ENCODE measurements at regions not wholly inside any gene's neighbourhood (a gene's known extent, or its start where the extent isn't known, plus 50 kb on each side); places are given as distances from the start of the nearest gene placed in this dataset.
A peak's percentile ranks its signal among the peaks of the same experiment; 100 is the strongest.

DNA sequence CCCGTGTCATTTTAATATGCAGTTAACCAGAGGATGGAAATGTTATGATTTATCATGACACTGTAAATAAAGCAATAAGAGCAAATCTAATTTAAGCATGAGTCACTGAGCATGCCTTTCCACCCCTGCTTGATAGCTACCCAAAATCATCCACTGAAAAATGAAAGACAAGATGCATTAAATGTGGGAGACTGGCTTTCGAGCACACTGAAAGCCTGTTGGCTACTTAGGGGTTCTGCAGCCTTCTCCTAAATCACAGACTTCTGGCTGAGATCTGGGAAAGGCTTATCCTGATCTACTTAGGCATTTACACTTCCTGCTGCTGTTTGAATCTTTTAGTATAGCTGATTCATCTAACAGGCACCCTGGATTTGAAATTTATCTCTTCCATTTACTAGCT lies 778.3 kb upstream of the CDH7 start:
- Histone ChIP-seq H3K27ac (ENCODE audit: low read depth, low read length, poor library complexity, severe bottlenecking) (no peak overlapping the region), H3K9me3 (ENCODE audit: low read length) (no peaks in the 10 kb centered on the region), H3K4me3 (ENCODE audit: low read depth, low read length, poor library complexity, severe bottlenecking) (no peak overlapping the region), H3K4me1 (ENCODE audit: insufficient read depth, low read length, poor library complexity, severe bottlenecking) (no peaks in the 10 kb centered on the region), H3K36me3 (ENCODE audit: insufficient read depth, low read length) (no peaks in the 10 kb centered on the region), H4K20me1 (ENCODE audit: insufficient read depth, low read length) (no peaks in the 10 kb centered on the region), H3K79me2 (ENCODE audit: insufficient read depth, low read depth, low read length) (no peaks in the 10 kb centered on the region), H2AFZ (ENCODE audit: low read length) (no peak overlapping the region), H3K9me2 (ENCODE audit: insufficient read depth, low read length) (no peaks in the 10 kb centered on the region), H3K4me2 (ENCODE audit: low read length) (no peak overlapping the region)
- TF ChIP-seq, protein P1, sequence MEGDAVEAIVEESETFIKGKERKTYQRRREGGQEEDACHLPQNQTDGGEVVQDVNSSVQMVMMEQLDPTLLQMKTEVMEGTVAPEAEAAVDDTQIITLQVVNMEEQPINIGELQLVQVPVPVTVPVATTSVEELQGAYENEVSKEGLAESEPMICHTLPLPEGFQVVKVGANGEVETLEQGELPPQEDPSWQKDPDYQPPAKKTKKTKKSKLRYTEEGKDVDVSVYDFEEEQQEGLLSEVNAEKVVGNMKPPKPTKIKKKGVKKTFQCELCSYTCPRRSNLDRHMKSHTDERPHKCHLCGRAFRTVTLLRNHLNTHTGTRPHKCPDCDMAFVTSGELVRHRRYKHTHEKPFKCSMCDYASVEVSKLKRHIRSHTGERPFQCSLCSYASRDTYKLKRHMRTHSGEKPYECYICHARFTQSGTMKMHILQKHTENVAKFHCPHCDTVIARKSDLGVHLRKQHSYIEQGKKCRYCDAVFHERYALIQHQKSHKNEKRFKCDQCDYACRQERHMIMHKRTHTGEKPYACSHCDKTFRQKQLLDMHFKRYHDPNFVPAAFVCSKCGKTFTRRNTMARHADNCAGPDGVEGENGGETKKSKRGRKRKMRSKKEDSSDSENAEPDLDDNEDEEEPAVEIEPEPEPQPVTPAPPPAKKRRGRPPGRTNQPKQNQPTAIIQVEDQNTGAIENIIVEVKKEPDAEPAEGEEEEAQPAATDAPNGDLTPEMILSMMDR (conservative IDR thresholded peaks at IDR 0.05; ENCODE audit: low read length): no peak
- TF ChIP-seq EZH2phosphoT487 (IDR thresholded peaks at IDR 0.05; ENCODE audit: borderline replicate concordance, low read depth, low read length): no peak
- no peak for DNase-seq (ENCODE audit: low spot score)
- POLR2A ChIA-PET: no interaction called here
- CTCF ChIA-PET (ENCODE audit: unreplicated experiment): no interaction called here
- intact Hi-C loops (cut with micrococcal nuclease; ENCODE audit: unreplicated experiment): no loop called here
- no TSS peak for BruUV-seq (replicated peaks)

DNA sequence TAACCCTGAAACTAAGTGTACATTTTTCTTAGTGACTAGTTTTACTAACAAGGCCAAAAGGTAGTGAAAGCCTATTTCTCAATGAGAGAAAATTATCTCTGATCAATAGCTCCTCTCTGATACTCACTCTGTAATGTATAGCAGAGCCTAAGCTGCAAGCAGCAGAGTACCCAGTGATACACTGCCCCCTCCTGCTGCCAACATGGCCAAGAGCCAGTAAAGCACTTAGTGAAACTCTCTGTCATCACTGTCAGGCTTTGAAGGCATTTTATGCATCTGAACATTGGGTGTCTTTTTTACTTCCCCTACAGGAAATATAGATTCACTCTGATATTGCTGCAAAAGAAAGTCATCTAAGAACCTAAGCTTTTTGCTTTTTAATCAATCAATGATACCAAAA lies 784.1 kb upstream of the CDH7 start:
- no TSS peak for BruUV-seq (replicated peaks)
- ChIA-PET POLR2A (no interaction called here), CTCF (ENCODE audit: unreplicated experiment) (no interaction called here)
- intact Hi-C loops (cut with micrococcal nuclease; ENCODE audit: unreplicated experiment): no loop called here
- H3K4me2 ChIP-seq (ENCODE audit: low read length): no peak overlapping the region
- no peak overlapping the region for H3K27ac ChIP-seq (ENCODE audit: low read depth, low read length, poor library complexity, severe bottlenecking)
- no peaks in the 10 kb centered on the region for H3K9me2 ChIP-seq (ENCODE audit: insufficient read depth, low read length)
- no peak for TF ChIP-seq EZH2phosphoT487 (IDR thresholded peaks at IDR 0.05; ENCODE audit: borderline replicate concordance, low read depth, low read length)
- TF ChIP-seq, protein P1 (conservative IDR thresholded peaks at IDR 0.05; ENCODE audit: low read length): 0 out of 2 replicates have a peak, but pooled peaks have one; percentile 18
- H3K4me3 ChIP-seq (ENCODE audit: low read depth, low read length, poor library complexity, severe bottlenecking): no peak overlapping the region
- H4K20me1 ChIP-seq (ENCODE audit: insufficient read depth, low read length): no peaks in the 10 kb centered on the region
- no peaks in the 10 kb centered on the region for H3K79me2 ChIP-seq (ENCODE audit: insufficient read depth, low read depth, low read length)
- H3K36me3 ChIP-seq (ENCODE audit: insufficient read depth, low read length): no peaks in the 10 kb centered on the region
- DNase-seq (ENCODE audit: low spot score): no peak
- no peaks in the 10 kb centered on the region for H3K9me3 ChIP-seq (ENCODE audit: low read length)
- H2AFZ ChIP-seq (ENCODE audit: low read length): no peak overlapping the region
- no peaks in the 10 kb centered on the region for H3K4me1 ChIP-seq (ENCODE audit: insufficient read depth, low read length, poor library complexity, severe bottlenecking)

DNA sequence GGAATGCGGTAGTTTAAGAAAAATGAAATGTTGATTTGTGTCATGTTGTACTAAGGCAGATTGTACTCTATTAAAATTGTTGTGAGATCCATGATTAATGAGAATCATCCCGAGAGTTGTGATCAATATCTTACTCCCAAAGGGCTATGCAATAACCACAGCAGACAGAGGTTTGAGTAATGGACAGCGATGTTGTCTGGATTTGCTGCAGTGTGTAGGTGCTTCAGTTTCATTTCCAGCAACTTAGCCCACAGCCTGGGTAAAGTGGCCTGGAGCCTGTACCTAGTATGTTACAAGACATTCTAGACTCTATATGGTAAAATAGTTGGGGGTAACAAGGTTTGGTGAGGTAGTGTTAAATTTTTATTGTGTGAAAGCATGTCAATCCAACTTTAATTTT lies 794.3 kb upstream of the CDH7 start:
- TF ChIP-seq, protein P1 (conservative IDR thresholded peaks at IDR 0.05; ENCODE audit: low read length): no peak
- TF ChIP-seq EZH2phosphoT487 (IDR thresholded peaks at IDR 0.05; ENCODE audit: borderline replicate concordance, low read depth, low read length): no peak
- CTCF ChIA-PET (ENCODE audit: unreplicated experiment): no interaction called here
- H3K79me2 ChIP-seq (ENCODE audit: insufficient read depth, low read depth, low read length): no peaks in the 10 kb centered on the region
- H3K36me3 ChIP-seq (ENCODE audit: insufficient read depth, low read length): no peaks in the 10 kb centered on the region
- BruUV-seq (replicated peaks): no TSS peak
- H3K9me3 ChIP-seq (ENCODE audit: low read length): no peaks in the 10 kb centered on the region
- intact Hi-C loops (cut with micrococcal nuclease; ENCODE audit: unreplicated experiment): no loop called here
- POLR2A ChIA-PET: no interaction called here
- no peak overlapping the region for H3K4me2 ChIP-seq (ENCODE audit: low read length)
- no peak overlapping the region for H3K27ac ChIP-seq (ENCODE audit: low read depth, low read length, poor library complexity, severe bottlenecking)
- no peaks in the 10 kb centered on the region for H3K9me2 ChIP-seq (ENCODE audit: insufficient read depth, low read length)
- H4K20me1 ChIP-seq (ENCODE audit: insufficient read depth, low read length): no peaks in the 10 kb centered on the region
- H3K4me1 ChIP-seq (ENCODE audit: insufficient read depth, low read length, poor library complexity, severe bottlenecking): no peaks in the 10 kb centered on the region
- H2AFZ ChIP-seq (ENCODE audit: low read length): no peak overlapping the region
- DNase-seq (ENCODE audit: low spot score): no peak
- no peak overlapping the region for H3K4me3 ChIP-seq (ENCODE audit: low read depth, low read length, poor library complexity, severe bottlenecking)
